ENCODE measurements at regions not wholly inside any gene's neighbourhood (a gene's known extent, or its start where the extent isn't known, plus 50 kb on each side); places are given as distances from the start of the nearest gene placed in this dataset.

- intact Hi-C loops (cut with DNase I) = no loop called here
- ATAC-seq = peak in 2 of 4 donors; percentile 30 to 50
- no peak for DNase-seq
Measured at GRCh38 chr1:25066256-25066655, 136.2 kb upstream of the RUNX3 start.

GRCh38 chr1:25065795-25066238 is 135.7 kb upstream of the RUNX3 start:
- Histone ChIP-seq H3K27me3 (peaks cover 0 to 13% (median 0%) of the 10 kb centered on the region in 9 donors), H3K9me3 (no peaks in the 10 kb centered on the region), H3K36me3 (no peaks in the 10 kb centered on the region), H3K4me1 (peaks cover 0 to 10% (median 0%) of the 10 kb centered on the region in 12 donors), H3K4me3 (no peak overlapping the region), H3K27ac (no peak overlapping the region)
- 43 to 58% (median 54%) methylated on average over 14 to 18 of the region's 18 CpGs for whole genome bisulfite sequencing, 4 donors
- ATAC-seq = peak in 1 of 4 donors; percentile 47
- TF ChIP-seq POLR2A (IDR thresholded peaks at IDR 0.05) = no peak
- TF ChIP-seq CTCF (IDR thresholded peaks at IDR 0.05) = no peak
- no peak for DNase-seq
- intact Hi-C loops (cut with DNase I) = no loop called here

More at GRCh38 chr1:25066256-25066655, 136.2 kb upstream of the RUNX3 start:
- no peak overlapping the region for H3K4me3 ChIP-seq
- TF ChIP-seq CTCF (IDR thresholded peaks at IDR 0.05) (no peak), POLR2A (IDR thresholded peaks at IDR 0.05) (no peak)
- WGBS, 4 donors = 11 to 19% (median 17%) methylated on average over 8 of the region's 8 CpGs
- no peak overlapping the region for H3K27ac ChIP-seq
- H3K4me1 ChIP-seq = peaks cover 0 to 10% (median 0%) of the 10 kb centered on the region in 12 donors
- no peaks in the 10 kb centered on the region for H3K36me3 ChIP-seq
- H3K9me3 ChIP-seq = no peaks in the 10 kb centered on the region
- peaks cover 0 to 13% (median 0%) of the 10 kb centered on the region in 9 donors for H3K27me3 ChIP-seq

- intact Hi-C loops (cut with DNase I) = no loop called here
- H3K4me1 ChIP-seq = peaks cover 0 to 10% (median 0%) of the 10 kb centered on the region in 12 donors
- no peak overlapping the region for H3K4me3 ChIP-seq
- no peak for ATAC-seq
- no peaks in the 10 kb centered on the region for H3K9me3 ChIP-seq
- peaks cover 0 to 13% (median 0%) of the 10 kb centered on the region in 9 donors for H3K27me3 ChIP-seq
- 67 to 86% (median 80%) methylated on average over 6 to 8 of the region's 8 CpGs for WGBS, 4 donors
- no peak overlapping the region for H3K27ac ChIP-seq
- TF ChIP-seq POLR2A (IDR thresholded peaks at IDR 0.05) (no peak), CTCF (IDR thresholded peaks at IDR 0.05) (no peak)
- H3K36me3 ChIP-seq = no peaks in the 10 kb centered on the region
- DNase-seq = no peak
Measured at GRCh38 chr1:25065321-25065721, 135.2 kb upstream of the RUNX3 start.

- Histone ChIP-seq H3K9me3 (no peaks in the 10 kb centered on the region), H3K27me3 (peaks cover 0 to 13% (median 0%) of the 10 kb centered on the region in 9 donors), H3K27ac (no peak overlapping the region), H3K4me1 (peaks cover 0 to 10% (median 0%) of the 10 kb centered on the region in 12 donors), H3K4me3 (no peak overlapping the region), H3K36me3 (no peaks in the 10 kb centered on the region)
- DNase-seq = no peak
- ATAC-seq = no peak
- TF ChIP-seq CTCF (IDR thresholded peaks at IDR 0.05) (no peak), POLR2A (IDR thresholded peaks at IDR 0.05) (no peak)
- intact Hi-C loops (cut with DNase I) = no loop called here
- WGBS, 4 donors = 77 to 84% (median 81%) methylated on average over 7 of the region's 7 CpGs
Measured at GRCh38 chr1:25064465-25065240, 134.6 kb upstream of the RUNX3 start.
